ENCODE measurements at regions not wholly inside any gene's neighbourhood (a gene's known extent, or its start where the extent isn't known, plus 50 kb on each side); places are given as distances from the start of the nearest gene placed in this dataset.

- peaks cover 0 to 25% (median 9%) of the 10 kb centered on the region in 7 donors for H3K27me3 ChIP-seq
Measured at GRCh38 chr1:30172757-30173156, 550.6 kb downstream of the MATN1 start.

GRCh38 chr1:30172299-30172694 lies 551.1 kb downstream of the MATN1 start:
- no peak for TF ChIP-seq CTCF (IDR thresholded peaks at IDR 0.05)
- DNase-seq (no peak), ATAC-seq (no peak)
- H3K36me3 ChIP-seq = no peaks in the 10 kb centered on the region
- H3K27ac ChIP-seq = no peak overlapping the region
- no peak overlapping the region for H3K4me3 ChIP-seq
- peaks cover 0 to 25% (median 12%) of the 10 kb centered on the region in 7 donors for H3K27me3 ChIP-seq
- no peaks in the 10 kb centered on the region for H3K4me1 ChIP-seq
- intact Hi-C loops (cut with DNase I) = no loop called here
- peaks cover 0 to 7% (median 0%) of the 10 kb centered on the region in 11 donors for H3K9me3 ChIP-seq
- WGBS, 2 donors = 75% methylated on average over 5 of the region's 5 CpGs

More at GRCh38 chr1:30172757-30173156, 550.6 kb downstream of the MATN1 start:
- no peak for ATAC-seq
- Histone ChIP-seq H3K4me1 (no peaks in the 10 kb centered on the region), H3K4me3 (no peak overlapping the region), H3K36me3 (no peaks in the 10 kb centered on the region), H3K9me3 (peaks cover 0 to 7% (median 0%) of the 10 kb centered on the region in 11 donors), H3K27ac (no peak overlapping the region)
- intact Hi-C loops (cut with DNase I) = no loop called here
- 81 to 92% methylated on average over 2 of the region's 2 CpGs for WGBS, 2 donors
- TF ChIP-seq CTCF (IDR thresholded peaks at IDR 0.05) = no peak
- no peak for DNase-seq

- H3K4me1 ChIP-seq = no peaks in the 10 kb centered on the region
- no peak overlapping the region for H3K4me3 ChIP-seq
- H3K9me3 ChIP-seq = peaks cover 0 to 7% (median 0%) of the 10 kb centered on the region in 11 donors
- H3K27me3 ChIP-seq = peaks cover 0 to 25% (median 12%) of the 10 kb centered on the region in 7 donors
- no peak overlapping the region for H3K27ac ChIP-seq
- ATAC-seq = no peak
- no peaks in the 10 kb centered on the region for H3K36me3 ChIP-seq
- WGBS, 2 donors = 68 to 81% methylated on average over 9 of the region's 9 CpGs
- DNase-seq = no peak
- no peak for TF ChIP-seq CTCF (IDR thresholded peaks at IDR 0.05)
- intact Hi-C loops (cut with DNase I) = no loop called here
Measured at GRCh38 chr1:30171537-30172298, 551.7 kb downstream of the MATN1 start.

- no peak for TF ChIP-seq CTCF (IDR thresholded peaks at IDR 0.05)
- ATAC-seq (no peak), DNase-seq (no peak)
- Histone ChIP-seq H3K4me3 (no peak overlapping the region), H3K36me3 (no peaks in the 10 kb centered on the region), H3K9me3 (peaks cover 0 to 7% (median 0%) of the 10 kb centered on the region in 11 donors), H3K27me3 (peaks cover 0 to 32% (median 15%) of the 10 kb centered on the region in 7 donors), H3K27ac (no peak overlapping the region), H3K4me1 (no peaks in the 10 kb centered on the region)
- intact Hi-C loops (cut with DNase I) = no loop called here
- WGBS, 2 donors = 67 to 69% methylated on average over 4 of the region's 4 CpGs
Measured at GRCh38 chr1:30169269-30169668, 554.1 kb downstream of the MATN1 start.

Data from heart right ventricle (tissue), 16 donors.